Nephron (organoid): ENCODE measurements at regions not wholly inside any gene's neighbourhood (a gene's known extent, or its start where the extent isn't known, plus 50 kb on each side); places are given as distances from the start of the nearest gene placed in this dataset.
"Not testable (repeated sequence)": the region's sequence is repeated elsewhere in the genome, so short reads cannot be mapped to it uniquely, and the experiment has no call there.

Experiments used
- H3K27ac Mint-ChIP-seq, 3 experiments: 2 replicates each; pipeline ENCODE4 v1.8.0; 2020; ENCODE audit warnings: mixed read lengths in 3 of 3, mild to moderate bottlenecking in 2 of 3, moderate library complexity in 1 of 3
- H3K27me3 Mint-ChIP-seq: 2 replicates; pipeline ENCODE4 v1.8.0; 2021; ENCODE audit warnings: low read depth, mild to moderate bottlenecking, moderate library complexity, mixed read lengths
- H3K36me3 Mint-ChIP-seq: 2 replicates; pipeline ENCODE4 v1.8.0; 2020; ENCODE audit warnings: low read depth, mixed read lengths
- H3K4me1 Mint-ChIP-seq: 2 replicates; pipeline ENCODE4 v1.8.0; 2020; ENCODE audit warnings: mixed read lengths
- H3K4me3 Mint-ChIP-seq, 3 experiments: 2 replicates each; pipeline ENCODE4 v1.8.0; 2020; ENCODE audit warnings: mild to moderate bottlenecking in 3 of 3, mixed read lengths in 3 of 3, moderate library complexity in 2 of 3
- H3K9me3 Mint-ChIP-seq: 2 replicates; pipeline ENCODE4 v1.8.0; 2020; ENCODE audit warnings: mixed read lengths
- TF ChIP-seq, protein P1 (sequence below), 3 experiments: fragments of 200-600 bp; sonication (generic); IDR thresholded peaks; one replicate each; pipeline ENCODE4 v1.5.0; 2021; ENCODE audit warnings: antibody characterized with exemption in 3 of 3; ENCODE audit not compliant: unreplicated experiment in 3 of 3

DNA sequence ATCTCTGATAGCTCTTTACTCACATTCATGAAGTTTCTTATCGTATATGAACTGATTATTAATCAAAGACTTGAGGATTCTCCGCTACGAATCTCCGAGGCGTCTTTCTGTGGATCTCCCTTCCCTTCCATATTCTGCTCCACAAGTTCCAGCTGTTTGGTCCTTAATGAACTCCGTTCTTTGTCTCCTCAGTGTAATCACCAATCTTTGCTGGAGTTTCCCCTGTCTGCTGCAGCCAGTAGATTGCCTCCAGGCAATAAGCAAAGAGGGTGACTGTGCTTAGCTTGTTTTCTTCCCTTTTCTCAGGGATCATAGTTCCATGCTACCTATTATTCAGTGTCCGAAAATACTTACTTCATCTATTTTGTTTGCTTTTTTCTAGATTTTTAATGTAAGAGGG lies 169.6 kb upstream of the FOLH1 start:
- Mint-ChIP-seq H3K36me3 (no peaks in the 10 kb centered on the region), H3K27me3 (no peaks in the 10 kb centered on the region), H3K9me3 (no peaks in the 10 kb centered on the region), H3K27ac (no peak overlapping the region), H3K4me1 (no peaks in the 10 kb centered on the region), H3K4me3 (no peak overlapping the region)
- TF ChIP-seq, protein P1, sequence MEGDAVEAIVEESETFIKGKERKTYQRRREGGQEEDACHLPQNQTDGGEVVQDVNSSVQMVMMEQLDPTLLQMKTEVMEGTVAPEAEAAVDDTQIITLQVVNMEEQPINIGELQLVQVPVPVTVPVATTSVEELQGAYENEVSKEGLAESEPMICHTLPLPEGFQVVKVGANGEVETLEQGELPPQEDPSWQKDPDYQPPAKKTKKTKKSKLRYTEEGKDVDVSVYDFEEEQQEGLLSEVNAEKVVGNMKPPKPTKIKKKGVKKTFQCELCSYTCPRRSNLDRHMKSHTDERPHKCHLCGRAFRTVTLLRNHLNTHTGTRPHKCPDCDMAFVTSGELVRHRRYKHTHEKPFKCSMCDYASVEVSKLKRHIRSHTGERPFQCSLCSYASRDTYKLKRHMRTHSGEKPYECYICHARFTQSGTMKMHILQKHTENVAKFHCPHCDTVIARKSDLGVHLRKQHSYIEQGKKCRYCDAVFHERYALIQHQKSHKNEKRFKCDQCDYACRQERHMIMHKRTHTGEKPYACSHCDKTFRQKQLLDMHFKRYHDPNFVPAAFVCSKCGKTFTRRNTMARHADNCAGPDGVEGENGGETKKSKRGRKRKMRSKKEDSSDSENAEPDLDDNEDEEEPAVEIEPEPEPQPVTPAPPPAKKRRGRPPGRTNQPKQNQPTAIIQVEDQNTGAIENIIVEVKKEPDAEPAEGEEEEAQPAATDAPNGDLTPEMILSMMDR (IDR thresholded peaks at IDR 0.05; ENCODE audit: unreplicated experiment in 3 of 3), result no peak

- H3K27ac Mint-ChIP-seq, H3K4me1 Mint-ChIP-seq, H3K9me3 Mint-ChIP-seq: not testable (repeated sequence)
Measured at GRCh38 chr11:49373866-49374265, 165.5 kb upstream of the FOLH1 start.

DNA sequence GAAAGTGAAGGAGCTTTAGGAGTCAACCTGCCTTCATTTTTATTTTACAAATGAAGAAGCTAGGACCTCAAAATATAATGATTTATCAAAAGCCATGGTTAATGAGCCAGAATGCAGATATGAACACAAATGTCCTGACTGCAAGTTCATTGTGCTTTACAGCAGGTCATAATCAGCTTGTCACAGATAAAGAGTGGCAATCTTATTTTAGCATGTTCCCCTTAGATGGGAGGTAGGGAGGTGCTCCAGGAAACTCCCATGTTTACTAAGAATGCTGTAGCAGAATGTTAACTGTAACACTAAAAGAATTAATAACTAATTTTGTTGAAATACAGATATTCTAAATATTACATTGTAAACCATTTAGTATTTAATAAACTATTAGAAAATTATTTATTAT lies 165.0 kb upstream of the FOLH1 start:
- H3K36me3 Mint-ChIP-seq, H3K27me3 Mint-ChIP-seq, H3K4me1 Mint-ChIP-seq, H3K4me3 Mint-ChIP-seq, H3K27ac Mint-ChIP-seq, H3K9me3 Mint-ChIP-seq: not testable (repeated sequence)

More at GRCh38 chr11:49373866-49374265, 165.5 kb upstream of the FOLH1 start:
- H3K4me3 Mint-ChIP-seq, H3K36me3 Mint-ChIP-seq, H3K27me3 Mint-ChIP-seq: not testable (repeated sequence)

GRCh38 chr11:49372137-49372536 lies 163.7 kb upstream of the FOLH1 start:
- TF ChIP-seq, protein P1 (IDR thresholded peaks at IDR 0.05; ENCODE audit: unreplicated experiment in 3 of 3), result peak in 1 of 3 experiments; percentile 10
- H3K4me1 Mint-ChIP-seq, H3K27ac Mint-ChIP-seq, H3K27me3 Mint-ChIP-seq, H3K9me3 Mint-ChIP-seq, H3K4me3 Mint-ChIP-seq, H3K36me3 Mint-ChIP-seq: not testable (repeated sequence)

DNA sequence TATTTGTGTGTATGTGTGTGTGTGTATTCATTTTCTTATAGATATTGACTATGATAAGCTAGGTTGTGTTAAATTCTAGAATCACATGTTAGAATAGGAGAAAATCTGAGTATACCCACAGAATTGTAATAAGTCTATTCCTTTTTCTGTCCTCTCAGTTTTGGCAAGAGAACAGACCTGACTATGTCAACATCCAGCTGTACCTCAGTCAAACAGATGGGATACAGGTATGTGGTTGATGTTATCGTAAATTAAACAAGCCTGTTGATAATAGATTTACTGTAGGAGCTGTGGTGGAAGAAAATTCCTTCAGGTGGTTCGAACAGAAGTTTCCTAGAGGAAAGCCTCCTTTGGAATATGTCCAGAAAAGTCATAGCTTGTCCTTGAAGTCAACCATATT lies 160.2 kb upstream of the FOLH1 start:
- not testable (repeated sequence) for H3K4me3 Mint-ChIP-seq, H3K9me3 Mint-ChIP-seq, H3K4me1 Mint-ChIP-seq, H3K27me3 Mint-ChIP-seq, H3K27ac Mint-ChIP-seq, H3K36me3 Mint-ChIP-seq

DNA sequence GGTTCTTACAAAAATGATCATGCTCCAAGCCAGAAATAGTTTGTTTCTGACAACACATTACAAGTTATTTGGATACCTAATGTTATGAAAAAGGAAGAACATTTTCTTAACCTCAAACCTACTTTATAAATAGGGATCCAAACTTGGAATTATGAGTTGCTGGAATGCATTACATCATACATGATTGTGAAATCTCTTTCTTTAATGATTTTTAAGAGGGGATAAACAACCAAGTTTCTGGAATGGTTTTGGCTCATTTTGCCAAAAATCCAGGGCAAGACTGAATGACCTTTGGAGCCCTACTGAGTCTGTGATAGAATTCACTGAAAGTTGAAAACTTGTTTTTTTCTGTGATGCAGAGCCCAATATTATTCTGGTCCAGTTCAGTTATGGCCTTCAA lies 157.0 kb upstream of the FOLH1 start:
- H3K9me3 Mint-ChIP-seq, H3K27me3 Mint-ChIP-seq, H3K4me3 Mint-ChIP-seq, H3K36me3 Mint-ChIP-seq, H3K4me1 Mint-ChIP-seq, H3K27ac Mint-ChIP-seq: not testable (repeated sequence)

DNA sequence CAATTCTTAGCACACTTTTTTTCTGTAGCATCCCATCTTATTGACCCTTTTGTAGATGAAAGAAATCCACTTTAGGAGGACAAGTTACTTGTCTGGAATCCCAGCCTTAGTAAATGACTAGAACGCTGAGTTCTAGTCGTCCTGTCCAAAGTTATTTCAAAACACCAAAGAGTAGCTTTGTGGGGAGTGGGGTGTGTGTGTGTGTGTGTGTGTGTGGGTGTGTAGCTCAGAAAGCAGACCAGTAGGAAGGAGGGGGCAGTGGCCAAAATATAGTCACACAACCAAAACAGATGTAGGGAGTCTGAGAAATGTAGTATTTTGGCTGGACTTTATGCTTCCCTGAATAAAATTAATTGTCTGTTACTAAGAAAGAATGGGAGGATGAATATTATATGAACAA lies 154.6 kb upstream of the FOLH1 start:
- H3K4me1 Mint-ChIP-seq, H3K27ac Mint-ChIP-seq, H3K4me3 Mint-ChIP-seq, H3K36me3 Mint-ChIP-seq, H3K9me3 Mint-ChIP-seq, H3K27me3 Mint-ChIP-seq: not testable (repeated sequence)

DNA sequence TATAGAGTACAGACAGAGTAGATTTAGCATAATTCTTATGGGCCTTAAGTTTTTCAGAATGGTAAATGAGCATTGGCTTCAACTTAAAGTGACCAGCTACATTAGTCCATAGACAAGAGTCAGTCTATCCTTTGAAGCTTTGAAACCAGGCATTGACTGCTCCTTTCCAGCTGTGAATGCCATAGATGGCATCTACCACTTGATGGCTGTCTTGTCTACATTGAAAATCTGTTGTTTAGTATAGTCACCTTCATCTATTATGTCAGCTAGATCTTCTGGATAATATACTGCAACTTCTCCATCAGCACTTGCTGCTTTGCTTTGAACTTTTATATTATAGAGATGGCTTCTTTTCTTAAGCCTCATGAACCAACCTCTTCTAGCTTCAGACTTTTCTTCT lies 146.1 kb upstream of the FOLH1 start:
- not testable (repeated sequence) for H3K27ac Mint-ChIP-seq, H3K4me1 Mint-ChIP-seq, H3K36me3 Mint-ChIP-seq, H3K27me3 Mint-ChIP-seq, H3K4me3 Mint-ChIP-seq, H3K9me3 Mint-ChIP-seq

DNA sequence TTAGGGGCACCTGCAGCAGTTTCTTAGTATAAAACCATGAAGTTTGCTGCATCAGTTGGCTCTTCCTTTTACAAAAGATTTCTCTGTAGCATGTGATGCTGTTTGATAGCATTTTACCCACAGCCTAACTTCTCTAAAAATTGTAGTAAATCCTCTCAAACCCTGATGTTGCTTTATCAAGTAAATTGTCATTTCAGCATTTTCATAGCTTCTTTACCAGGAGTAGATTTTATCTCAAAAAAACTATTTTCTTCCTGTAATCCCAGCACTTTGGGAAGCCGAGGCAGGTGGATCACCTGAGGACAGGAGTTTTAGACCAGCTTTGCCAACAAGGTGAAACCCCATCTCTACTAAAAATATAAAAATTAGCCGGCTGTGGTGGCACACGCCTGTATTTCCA lies 144.5 kb upstream of the FOLH1 start:
- H3K4me3 Mint-ChIP-seq, H3K27me3 Mint-ChIP-seq, H3K4me1 Mint-ChIP-seq, H3K27ac Mint-ChIP-seq, H3K36me3 Mint-ChIP-seq, H3K9me3 Mint-ChIP-seq: not testable (repeated sequence)

DNA sequence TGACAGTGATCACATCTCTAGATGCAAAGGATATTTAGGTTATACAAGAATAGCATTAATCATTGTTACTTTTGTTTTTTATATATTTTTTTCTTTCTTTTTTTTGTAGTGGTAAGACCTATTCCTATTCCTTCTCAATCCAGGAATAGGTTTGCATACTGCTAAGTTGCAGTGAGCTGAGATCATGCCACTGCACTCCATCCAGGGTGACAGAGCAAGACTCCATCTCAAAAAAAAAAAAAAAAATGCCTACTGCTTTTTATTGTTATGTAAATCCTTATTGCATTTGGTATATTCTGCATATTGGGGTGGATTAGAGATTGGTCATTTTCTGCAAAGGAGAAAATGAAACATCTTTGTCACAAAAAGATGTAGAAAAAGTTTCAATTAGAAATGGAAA lies 138.2 kb upstream of the FOLH1 start:
- H3K4me3 Mint-ChIP-seq, H3K36me3 Mint-ChIP-seq, H3K27ac Mint-ChIP-seq, H3K27me3 Mint-ChIP-seq, H3K9me3 Mint-ChIP-seq, H3K4me1 Mint-ChIP-seq: not testable (repeated sequence)

GRCh38 chr11:49328485-49329186 lies 120.2 kb upstream of the FOLH1 start:
- not testable (repeated sequence) for H3K9me3 Mint-ChIP-seq, H3K4me3 Mint-ChIP-seq, H3K36me3 Mint-ChIP-seq, H3K27ac Mint-ChIP-seq, H3K4me1 Mint-ChIP-seq, H3K27me3 Mint-ChIP-seq

- H3K4me1 Mint-ChIP-seq, H3K27ac Mint-ChIP-seq, H3K9me3 Mint-ChIP-seq, H3K4me3 Mint-ChIP-seq, H3K36me3 Mint-ChIP-seq, H3K27me3 Mint-ChIP-seq: not testable (repeated sequence)
Measured at GRCh38 chr11:49327766-49328165, 119.4 kb upstream of the FOLH1 start.

DNA sequence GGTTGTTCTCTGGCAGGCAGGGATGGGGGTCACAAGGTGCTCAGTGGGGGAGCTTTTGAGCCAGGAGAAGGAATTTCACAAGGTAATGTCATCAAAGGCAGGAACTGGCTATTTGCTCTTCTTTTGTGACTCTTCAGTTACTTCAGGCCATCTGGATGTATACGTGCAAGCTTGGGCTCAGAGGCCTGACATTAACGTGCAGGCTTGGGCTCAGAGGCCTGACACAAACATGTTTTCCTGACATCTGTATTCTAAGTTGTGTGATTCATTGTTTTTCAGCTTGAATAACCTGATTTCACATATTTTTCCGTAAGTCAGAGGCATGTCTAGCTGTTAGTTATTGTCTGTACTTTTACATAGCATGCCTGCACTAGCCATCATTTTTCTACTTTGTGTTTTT lies 118.2 kb upstream of the FOLH1 start:
- not testable (repeated sequence) for H3K4me1 Mint-ChIP-seq, H3K27me3 Mint-ChIP-seq, H3K9me3 Mint-ChIP-seq, H3K4me3 Mint-ChIP-seq, H3K27ac Mint-ChIP-seq, H3K36me3 Mint-ChIP-seq
